Gastroesophageal sphincter (tissue), 3 donors: ENCODE measurements at regions not wholly inside any gene's neighbourhood (a gene's known extent, or its start where the extent isn't known, plus 50 kb on each side); places are given as distances from the start of the nearest gene placed in this dataset.

Source experiments
- CTCF ChIP-seq, 4 experiments: fragments of 200-600 bp in 2 of 4; fragments of 450-650 bp in 2 of 4; sonication (generic) in 1 of 4; IDR thresholded peaks; one replicate each; pipeline ENCODE4 v1.5.1; 2017 to 2019; ENCODE audit warnings: antibody characterized with exemption in 4 of 4, mild to moderate bottlenecking in 2 of 4, moderate library complexity in 2 of 4
- POLR2AphosphoS5 ChIP-seq: sonication (generic); formaldehyde crosslinking; IDR thresholded peaks from one replicate; pipeline ENCODE4 v1.6.1; 2017; ENCODE audit warnings: antibody characterized with exemption

- TF ChIP-seq CTCF (IDR thresholded peaks at IDR 0.05) (no peak), POLR2AphosphoS5 (no peak)
Observed at GRCh38 chr7:54090652-54091213, 451.4 kb upstream of the VSTM2A start.
